Heart left ventricle (tissue), 16 donors: ENCODE measurements at regions not wholly inside any gene's neighbourhood (a gene's known extent, or its start where the extent isn't known, plus 50 kb on each side); places are given as distances from the start of the nearest gene placed in this dataset.

Source experiments
- ATAC-seq, 4 donors: fragments of 200-7000 bp; cut with Tn5 transposase; one replicate each; pipeline ENCODE4 v1.9.1; 2020 to 2022; ENCODE audit warnings: moderate library complexity in 4 of 4, mild to moderate bottlenecking in 3 of 4, moderate number of reproducible peaks in 1 of 4
- DNase-seq, 5 donors: peaks; one replicate each; pipeline ENCODE4 v3.0.0-alpha.2; 2020
- H3K27ac ChIP-seq, 12 donors: fragments of 200-600 bp; sonication (generic) in 4 of 12; one replicate each; pipeline versions ENCODE4 v1.5.0 to v1.8.0; 2016 to 2022; ENCODE audit warnings: mild to moderate bottlenecking in 2 of 12
- H3K27me3 ChIP-seq, 9 donors: fragments of 200-600 bp; sonication (generic) in 2 of 9; one replicate each; pipeline versions ENCODE4 v1.5.1 to v1.8.0; 2016 to 2022; ENCODE audit warnings: mild to moderate bottlenecking in 3 of 9
- H3K36me3 ChIP-seq, 9 donors: fragments of 200-600 bp; sonication (generic) in 2 of 9; one replicate each; pipeline versions ENCODE4 v1.5.0 to v1.8.0; 2018 to 2022; ENCODE audit warnings: mild to moderate bottlenecking in 2 of 9
- H3K4me1 ChIP-seq, 12 donors: fragments of 200-600 bp; sonication (generic) in 4 of 12; one replicate each; pipeline versions ENCODE4 v1.5.0 to v1.8.0; 2016 to 2022; ENCODE audit warnings: mild to moderate bottlenecking in 3 of 12
- H3K4me3 ChIP-seq, 12 donors: fragments of 200-600 bp; sonication (generic) in 4 of 12; one replicate each; pipeline versions ENCODE4 v1.5.0 to v1.8.0; 2017 to 2022; ENCODE audit warnings: mild to moderate bottlenecking in 9 of 12, moderate library complexity in 4 of 12
- H3K9me3 ChIP-seq, 12 donors: fragments of 200-600 bp; sonication (generic) in 4 of 12; one replicate each; pipeline versions ENCODE4 v1.5.0 to v1.8.0; 2016 to 2022; ENCODE audit warnings: mild to moderate bottlenecking in 1 of 12
- CTCF ChIP-seq, 12 donors: fragments of 200-600 bp; sonication (generic) in 4 of 12; IDR thresholded peaks; one replicate each; pipeline versions ENCODE4 v1.5.0 to v1.8.0; 2018 to 2022; ENCODE audit warnings: antibody characterized with exemption in 12 of 12, mild to moderate bottlenecking in 5 of 12
- POLR2A ChIP-seq, 2 donors: fragments of 450-650 bp; IDR thresholded peaks; one replicate each; pipeline ENCODE4 v1.6.1; 2017; ENCODE audit warnings: antibody characterized with exemption in 2 of 2, mild to moderate bottlenecking in 2 of 2, moderate library complexity in 2 of 2
- WGBS, 4 donors: extraction: QIAGEN DNeasy Blood & Tissue Kit in 2 of 4; methylation state at CpG; one replicate each; pipeline versions ENCODE4 v1.1.5 to v1.1.7; 2013 to 2018; 5-methylcytosine and 5-hydroxymethylcytosine counted together
- intact Hi-C, 10 donors: fragments of 100-400 bp; cut with DNase I; formaldehyde crosslinking; loops; one replicate each; pipeline versions ENCODE4 v1.11.1 to v1.14.2; 2022
- donor health status: ischemic (EF 13 %, LVEDD 7.1; RV severe dilation, severe dysfunction).
- donor health status: healthy with polysubstance abuse.
- donor health status: DM: no; HTN: yes; CAD: no.
- donor health status: DM: no; HTN: no; CAD: no.
- donor health status: ischemic (EF 25% LVEDD 6.9; RV normal size, moderate dysfunction).
- donor health status: ischemic (EF 25% LVEDD 5.7; RV mildly dilated, moderate dysfunction).
- donor health status: healthy.
- donor health status: DM: yes; HTN: yes; CAD: no.
- donor health status: ischemic (EF 35%, LVEDD 5.7; RV mildly dilated, moderate dysfunction).
- donor health status: nonischemic (EF 11% LVEDD 7.7; RV severe dilation, severe dysfunction).
- donor health status: DM: yes; HTN: yes; CAD: no.
- donor health status: PGD.
- donor health status: ischemic (EF 29% LVEDD 5.4; RV normal size, mild dysfunction).
- donor health status: nonischemic (EF 23%, LVEDD 6.1; RV moderate dilation, normal function).

DNA sequence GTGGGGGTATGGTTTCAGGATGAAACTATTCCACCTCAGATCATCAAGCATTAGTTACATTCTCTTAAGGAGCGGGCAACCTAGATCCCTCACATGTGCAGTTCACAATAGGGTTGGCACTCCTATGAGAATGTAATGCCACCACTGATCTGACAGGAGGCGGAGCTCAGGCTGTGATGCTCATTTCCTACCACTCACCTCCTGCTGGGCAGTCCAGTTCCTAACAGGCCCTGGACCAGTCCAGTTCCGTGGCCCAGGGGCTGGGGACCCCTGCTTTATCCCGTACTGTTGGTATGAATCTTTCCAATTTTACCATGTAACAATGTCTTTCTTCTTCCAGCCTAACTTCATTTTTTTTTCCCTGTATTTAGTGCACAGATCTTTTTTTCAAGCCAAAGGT is 94.9 kb downstream of the OGFRL1 start:
- intact Hi-C loops: loop anchor here in 6 of 10 donors (2.0 to 10.0 kb wide), 5 partner anchors 59 to 701 kb away; no protein-coding TSS in a partner anchor
- ATAC-seq: peak in 2 of 4 donors; percentile 47 to 55
- 75 to 82% (median 79%) methylated on average over 4 of the region's 4 CpGs for WGBS, 4 donors
- Histone ChIP-seq H3K4me1 (peaks cover 0 to 49% (median 21%) of the 10 kb centered on the region in 12 donors), H3K9me3 (no peaks in the 10 kb centered on the region), H3K27me3 (no peaks in the 10 kb centered on the region), H3K36me3 (peaks cover 0 to 14% (median 0%) of the 10 kb centered on the region in 9 donors), H3K4me3 (no peak overlapping the region), H3K27ac (no peak overlapping the region)
- no peak for TF ChIP-seq POLR2A (IDR thresholded peaks at IDR 0.05)
- DNase-seq: no peak

- no peak for ATAC-seq
- intact Hi-C loops: loop anchor here (1.0 to 10.0 kb wide), 8 partner anchors 37 to 701 kb away; no protein-coding TSS in a partner anchor
- H3K36me3 ChIP-seq: peaks cover 0 to 14% (median 0%) of the 10 kb centered on the region in 9 donors
These were observed 95.4 kb downstream of the OGFRL1 start for GRCh38 chr6:71383901-71384489.

GRCh38 chr6:71385111-71385822 is 96.7 kb downstream of the OGFRL1 start:
- H3K27ac ChIP-seq: no peak overlapping the region
- 63 to 83% (median 81%) methylated on average over 1 of the region's 1 CpG for WGBS, 4 donors
- no peaks in the 10 kb centered on the region for H3K27me3 ChIP-seq
- H3K4me3 ChIP-seq: no peak overlapping the region
- intact Hi-C loops: loop anchor here in 9 of 10 donors (2.0 to 10.0 kb wide), 7 partner anchors 36 to 700 kb away; no protein-coding TSS in a partner anchor
- ATAC-seq (no peak), DNase-seq (no peak)
- no peaks in the 10 kb centered on the region for H3K9me3 ChIP-seq
- H3K36me3 ChIP-seq: peaks cover 0 to 14% (median 0%) of the 10 kb centered on the region in 9 donors
- no peak for TF ChIP-seq CTCF (IDR thresholded peaks at IDR 0.05)
- TF ChIP-seq POLR2A (IDR thresholded peaks at IDR 0.05): no peak
- H3K4me1 ChIP-seq: peaks cover 0 to 60% (median 28%) of the 10 kb centered on the region in 12 donors

More at GRCh38 chr6:71383901-71384489, 95.4 kb downstream of the OGFRL1 start:
- no peak for DNase-seq
- H3K27ac ChIP-seq: no peak overlapping the region
- WGBS, 4 donors: 44 to 55% (median 46%) methylated on average over 5 of the region's 5 CpGs
- H3K4me1 ChIP-seq: peaks cover 0 to 54% (median 25%) of the 10 kb centered on the region in 12 donors
- no peaks in the 10 kb centered on the region for H3K27me3 ChIP-seq
- TF ChIP-seq POLR2A (IDR thresholded peaks at IDR 0.05) (no peak), CTCF (IDR thresholded peaks at IDR 0.05) (peak; percentile 46 to 88 (median 70))
- H3K4me3 ChIP-seq: no peak overlapping the region
- no peaks in the 10 kb centered on the region for H3K9me3 ChIP-seq

DNA sequence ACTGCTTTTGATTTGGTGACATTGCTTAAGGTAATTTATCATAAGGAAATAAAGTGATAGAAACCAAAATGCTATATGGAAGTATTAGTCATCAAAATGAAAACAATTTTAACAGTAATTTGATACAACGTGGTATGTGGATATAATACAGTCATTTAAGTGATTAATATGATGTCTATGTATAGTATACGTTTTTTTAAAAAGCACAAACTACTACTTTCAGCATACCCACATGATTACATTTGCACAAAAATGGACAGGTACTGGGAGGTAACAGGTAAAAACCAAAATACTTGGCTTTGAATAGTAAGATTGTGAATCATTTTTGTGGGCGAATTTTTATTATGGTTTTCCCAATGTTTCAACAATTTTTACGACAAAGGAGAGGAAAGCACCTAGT is 97.6 kb downstream of the OGFRL1 start:
- peaks cover 0 to 14% (median 0%) of the 10 kb centered on the region in 9 donors for H3K36me3 ChIP-seq
- 87 to 90% (median 89%) methylated on average over 4 of the region's 4 CpGs for WGBS, 4 donors
- no peak overlapping the region for H3K4me3 ChIP-seq
- no peak for DNase-seq
- no peak for ATAC-seq
- no peaks in the 10 kb centered on the region for H3K27me3 ChIP-seq
- H3K9me3 ChIP-seq: no peaks in the 10 kb centered on the region
- TF ChIP-seq CTCF (IDR thresholded peaks at IDR 0.05) (no peak), POLR2A (IDR thresholded peaks at IDR 0.05) (no peak)
- peaks cover 0 to 65% (median 33%) of the 10 kb centered on the region in 12 donors for H3K4me1 ChIP-seq
- no peak overlapping the region for H3K27ac ChIP-seq
- intact Hi-C loops: loop anchor here in 5 of 10 donors (5.0 to 10.0 kb wide), 4 partner anchors 36 to 699 kb away; no protein-coding TSS in a partner anchor
